Endothelial cell of umbilical vein (primary cell): ENCODE measurements at regions not wholly inside any gene's neighbourhood (a gene's known extent, or its start where the extent isn't known, plus 50 kb on each side); places are given as distances from the start of the nearest gene placed in this dataset.

Experiments
- BruUV-seq: library from RNA; stranded (reverse); fragments of 400-500 nt; replicated peaks from 2 replicates; lab custom pipeline; 2021; lab: Mats Ljungman, UMichigan
- CTCF ChIA-PET: fragments of 300-600, 350-600 bp; sonication (Branson Sonifier 250); formaldehyde crosslinking; loops from one replicate; lab custom pipeline; 2021; ENCODE audit warnings: antibody characterized with exemption, inconsistent platforms; lab: Charles Lee
- POLR2A ChIA-PET: fragments of 300-600, 350-600 bp; sonication (Branson Sonifier 250); formaldehyde crosslinking; loops from one replicate; lab custom pipeline; 2021; ENCODE audit warnings: antibody characterized with exemption, inconsistent platforms; lab: Charles Lee
- DNase-seq: peaks from one replicate; pipeline ENCODE4 v3.0.0-alpha.2; 2011; ENCODE audit warnings: low read depth, low spot score
- FAIRE-seq: peaks from 2 replicates; lab custom pipeline; 2011; peaks lifted over from hg19 to GRCh38; lab: Jason Lieb, UNC
- H2AFZ ChIP-seq: 2 replicates; pipeline ENCODE4 v1.6.0; 2012; ENCODE audit warnings: low read depth, low read length, control low read depth, inconsistent platforms
- H3K27ac ChIP-seq: 2 replicates; pipeline ENCODE4 v1.5.1; 2011; ENCODE audit warnings: low read depth, mild to moderate bottlenecking, control low read depth, low read length, moderate library complexity; ENCODE audit not compliant: insufficient read depth
- H3K27me3 ChIP-seq, 2 experiments: 2 replicates each; pipeline versions ENCODE4 v1.6.0 to v1.6.1; 2011; ENCODE audit warnings: low read length in 2 of 2, mixed read lengths in 1 of 2; ENCODE audit not compliant: control insufficient read depth in 2 of 2, insufficient read depth in 2 of 2
- H3K36me3 ChIP-seq, 2 experiments: 2 replicates in 1 of 2; 3 replicates in 1 of 2; pipeline ENCODE4 v1.5.1; 2011; ENCODE audit warnings: low read length in 2 of 2, mild to moderate bottlenecking in 1 of 2, moderate library complexity in 1 of 2; ENCODE audit not compliant: control insufficient read depth in 2 of 2, insufficient read depth in 2 of 2; ENCODE audit errors: extremely low read depth in 1 of 2
- H3K4me1 ChIP-seq: 3 replicates; pipeline ENCODE4 v1.5.1; 2011; ENCODE audit warnings: mild to moderate bottlenecking, low read length; ENCODE audit not compliant: control insufficient read depth, insufficient read depth; ENCODE audit errors: extremely low read depth
- H3K4me2 ChIP-seq: 2 replicates; pipeline ENCODE4 v1.6.1; 2011; ENCODE audit warnings: low read length, control low read depth, mixed read lengths; ENCODE audit not compliant: insufficient read depth
- H3K4me3 ChIP-seq, 3 experiments: fragments of 200-600 bp in 1 of 3; sonication (generic), shearing (Covaris generic) in 1 of 3; replicated peaks in 1 of 3; 2 replicates each; pipeline ENCODE4 v1.5.1; 2011 to 2016; ENCODE audit warnings: control low read depth in 3 of 3, low read length in 3 of 3, mild to moderate bottlenecking in 2 of 3, inconsistent platforms in 1 of 3, low read depth in 1 of 3, moderate library complexity in 1 of 3; ENCODE audit not compliant: insufficient read depth in 1 of 3
- H3K79me2 ChIP-seq: 2 replicates; pipeline ENCODE4 v1.6.0; 2012; ENCODE audit warnings: low read length, inconsistent platforms; ENCODE audit not compliant: control insufficient read depth, insufficient read depth
- H3K9ac ChIP-seq: replicated peaks from 2 replicates; pipeline ENCODE3; 2011; ENCODE audit warnings: low read length, control low read depth; ENCODE audit not compliant: insufficient read depth; ENCODE audit errors: extremely low read depth
- H3K9me1 ChIP-seq: replicated peaks from 3 replicates; pipeline ENCODE4 v1.6.0; 2011; ENCODE audit warnings: mild to moderate bottlenecking, low read length; ENCODE audit not compliant: control insufficient read depth, insufficient read depth; ENCODE audit errors: extremely low read depth
- H3K9me3 ChIP-seq: replicated peaks from 2 replicates; pipeline ENCODE4 v1.5.1; 2012; ENCODE audit warnings: low read length, inconsistent platforms; ENCODE audit not compliant: control insufficient read depth, insufficient read depth
- H4K20me1 ChIP-seq: replicated peaks from 2 replicates; pipeline ENCODE3; 2011; ENCODE audit warnings: mild to moderate bottlenecking, low read length; ENCODE audit not compliant: control insufficient read depth, insufficient read depth; ENCODE audit errors: extremely low read depth
- EZH2 ChIP-seq: IDR thresholded peaks from 2 replicates; pipeline ENCODE4 v1.6.1; 2012; ENCODE audit warnings: borderline replicate concordance, low read depth, mild to moderate bottlenecking, moderate library complexity, low read length, inconsistent platforms; ENCODE audit not compliant: severe bottlenecking
- FOS ChIP-seq: IDR thresholded peaks from 2 replicates; pipeline ENCODE4 v1.6.1; 2011; ENCODE audit warnings: mild to moderate bottlenecking, low read length, moderate library complexity, borderline replicate concordance; ENCODE audit not compliant: insufficient read depth
- GATA2 ChIP-seq: IDR thresholded peaks from 2 replicates; pipeline ENCODE4 v1.7.0; 2011; ENCODE audit warnings: low read depth, mild to moderate bottlenecking, moderate library complexity, mixed read lengths, low read length; ENCODE audit not compliant: insufficient read length, insufficient read depth
- JUN ChIP-seq: IDR thresholded peaks from 2 replicates; pipeline ENCODE4 v1.6.1; 2011; ENCODE audit warnings: borderline replicate concordance, low read depth; ENCODE audit not compliant: insufficient read length, insufficient read depth
- MYC ChIP-seq: IDR thresholded peaks from one replicate; pipeline ENCODE4 v1.6.1; 2011; ENCODE audit warnings: mild to moderate bottlenecking, low read depth, low read length
- POLR2A ChIP-seq: IDR thresholded peaks from 2 replicates; pipeline ENCODE4 v1.6.1; 2012; ENCODE audit warnings: low read depth, mild to moderate bottlenecking, control low read depth, low read length
- POLR2AphosphoS5 ChIP-seq: IDR thresholded peaks from 2 replicates; pipeline ENCODE4 v1.6.1; 2012; ENCODE audit warnings: low read depth, mild to moderate bottlenecking, control low read depth, low read length, moderate library complexity; ENCODE audit not compliant: insufficient read depth
- dilution Hi-C: fragments of 300-500 bp; cut with MboI; formaldehyde crosslinking; loops from one replicate; pipeline ENCODE4 v1.15.0; 2019; ENCODE audit warnings: low sequenced_read_pairs; ENCODE audit not compliant: extremely low pct_ligation_motif_present
- intact Hi-C: fragments of 100-400 bp; cut with micrococcal nuclease; formaldehyde crosslinking; loops from one replicate; pipeline ENCODE4 v1.10.0; 2022
- TF ChIP-seq, protein P1 (sequence below), 2 donors: IDR thresholded peaks; 1 replicate in 1 of 2; 2 replicates in 1 of 2; pipeline ENCODE4 v1.5.1; 2011; ENCODE audit warnings: low read length in 2 of 2, mild to moderate bottlenecking in 2 of 2, moderate library complexity in 2 of 2, control low read depth in 1 of 2, inconsistent platforms in 1 of 2, low read depth in 1 of 2; ENCODE audit not compliant: insufficient read depth in 1 of 2; ENCODE audit errors: extremely low read depth in 1 of 2
- TF ChIP-seq, protein P2 (sequence below): IDR thresholded peaks from 2 replicates; pipeline ENCODE4 v1.6.1; 2011; ENCODE audit not compliant: insufficient read depth, insufficient read length

DNA sequence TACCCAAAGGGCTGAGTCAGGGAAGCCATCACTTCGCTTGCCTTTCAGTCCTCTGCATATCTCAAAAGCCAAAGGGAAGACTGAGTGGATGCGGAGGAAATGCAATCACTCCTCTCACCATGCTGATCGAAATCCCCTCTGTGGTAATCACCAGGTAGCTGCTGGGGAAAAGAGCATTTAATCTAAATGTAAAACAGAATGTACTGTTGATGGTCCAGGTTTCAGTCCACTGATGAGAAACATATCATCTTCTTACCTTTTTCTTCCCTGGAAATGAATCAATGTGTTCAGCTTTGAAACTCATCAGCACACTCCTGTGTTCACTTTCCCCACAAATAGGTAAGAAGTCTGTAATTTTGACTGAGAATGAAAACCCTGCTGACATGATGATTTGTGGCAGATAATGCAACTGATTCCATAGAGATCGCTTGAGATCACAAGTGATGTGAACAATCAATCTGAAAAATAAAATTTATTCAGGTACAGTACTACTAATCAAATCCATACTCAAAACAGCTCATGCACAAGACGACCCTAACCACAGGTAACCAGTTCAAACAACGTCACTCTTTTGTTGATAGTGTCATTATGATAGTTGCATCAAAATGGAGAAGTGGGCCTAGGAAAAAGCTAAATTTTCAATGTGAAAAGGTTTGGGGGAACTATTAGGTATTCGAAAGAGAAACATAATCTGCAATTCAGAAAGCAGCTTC, 454.0 kb upstream of the RGMB start:
- TF ChIP-seq FOS (no peak), POLR2A (no peak), POLR2AphosphoS5 (no peak), GATA2 (no peak), MYC (no peak), EZH2 (no peak), JUN (no peak)
- TF ChIP-seq, protein P1, sequence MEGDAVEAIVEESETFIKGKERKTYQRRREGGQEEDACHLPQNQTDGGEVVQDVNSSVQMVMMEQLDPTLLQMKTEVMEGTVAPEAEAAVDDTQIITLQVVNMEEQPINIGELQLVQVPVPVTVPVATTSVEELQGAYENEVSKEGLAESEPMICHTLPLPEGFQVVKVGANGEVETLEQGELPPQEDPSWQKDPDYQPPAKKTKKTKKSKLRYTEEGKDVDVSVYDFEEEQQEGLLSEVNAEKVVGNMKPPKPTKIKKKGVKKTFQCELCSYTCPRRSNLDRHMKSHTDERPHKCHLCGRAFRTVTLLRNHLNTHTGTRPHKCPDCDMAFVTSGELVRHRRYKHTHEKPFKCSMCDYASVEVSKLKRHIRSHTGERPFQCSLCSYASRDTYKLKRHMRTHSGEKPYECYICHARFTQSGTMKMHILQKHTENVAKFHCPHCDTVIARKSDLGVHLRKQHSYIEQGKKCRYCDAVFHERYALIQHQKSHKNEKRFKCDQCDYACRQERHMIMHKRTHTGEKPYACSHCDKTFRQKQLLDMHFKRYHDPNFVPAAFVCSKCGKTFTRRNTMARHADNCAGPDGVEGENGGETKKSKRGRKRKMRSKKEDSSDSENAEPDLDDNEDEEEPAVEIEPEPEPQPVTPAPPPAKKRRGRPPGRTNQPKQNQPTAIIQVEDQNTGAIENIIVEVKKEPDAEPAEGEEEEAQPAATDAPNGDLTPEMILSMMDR (IDR thresholded peaks at IDR 0.05; ENCODE audit: extremely low read depth in 1 of 2, insufficient read depth in 1 of 2, low read depth in 1 of 2, low read length in 2 of 2) = no peak
- TF ChIP-seq, protein P2, sequence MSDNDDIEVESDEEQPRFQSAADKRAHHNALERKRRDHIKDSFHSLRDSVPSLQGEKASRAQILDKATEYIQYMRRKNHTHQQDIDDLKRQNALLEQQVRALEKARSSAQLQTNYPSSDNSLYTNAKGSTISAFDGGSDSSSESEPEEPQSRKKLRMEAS = no peak
- DNase-seq = no peak
- POLR2A ChIA-PET = no interaction called here
- Histone ChIP-seq H3K9me3 (no peaks in the 10 kb centered on the region), H3K27ac (no peak overlapping the region), H3K79me2 (no peaks in the 10 kb centered on the region), H3K27me3 (no peaks in the 10 kb centered on the region), H3K36me3 (no peaks in the 10 kb centered on the region), H2AFZ (no peak overlapping the region), H4K20me1 (no peaks in the 10 kb centered on the region), H3K4me1 (peaks cover 6% of the 10 kb centered on the region), H3K4me2 (no peak overlapping the region), H3K9me1 (no peaks in the 10 kb centered on the region), H3K4me3 (no peak overlapping the region), H3K9ac (no peak overlapping the region)
- dilution Hi-C loops (no loop called here), intact Hi-C loops (no loop called here)
- no peak for FAIRE-seq
- CTCF ChIA-PET = interaction anchor here (0.8 to 2.2 kb wide), 3 partner anchors 10 to 999 kb away, joined by 3 to 6 read pairs (median 4); no protein-coding TSS in a partner anchor
- BruUV-seq = no TSS peak
